HFFc6 (cell line): ENCODE measurements at regions not wholly inside any gene's neighbourhood (a gene's known extent, or its start where the extent isn't known, plus 50 kb on each side); places are given as distances from the start of the nearest gene placed in this dataset.

Experiments
- DNase-seq: peaks from one replicate; pipeline ENCODE4 v3.0.0-alpha.2; 2018
- H3K27ac Mint-ChIP-seq: 2 replicates; pipeline ENCODE4 v1.8.0; 2020; ENCODE audit warnings: mild to moderate bottlenecking, mixed read lengths
- H3K27me3 Mint-ChIP-seq: 2 replicates; pipeline ENCODE4 v1.8.0; 2021; ENCODE audit warnings: mild to moderate bottlenecking, moderate library complexity, mixed read lengths; ENCODE audit not compliant: insufficient read depth
- H3K36me3 Mint-ChIP-seq: 2 replicates; pipeline ENCODE4 v1.8.0; 2021; ENCODE audit warnings: low read depth, mixed read lengths
- H3K4me1 Mint-ChIP-seq: 2 replicates; pipeline ENCODE4 v1.8.0; 2020; ENCODE audit warnings: low read depth, mixed read lengths
- H3K4me3 Mint-ChIP-seq: 2 replicates; pipeline ENCODE4 v1.8.0; 2020; ENCODE audit warnings: mild to moderate bottlenecking, moderate library complexity, mixed read lengths
- H3K9me3 Mint-ChIP-seq: 2 replicates; pipeline ENCODE4 v1.8.0; 2020; ENCODE audit warnings: mild to moderate bottlenecking, mixed read lengths
- TF ChIP-seq, protein P1 (sequence below): fragments of 200-600 bp; sonication (generic); IDR thresholded peaks from 2 replicates; pipeline ENCODE4 v1.5.0; 2021; ENCODE audit warnings: antibody characterized with exemption, mild to moderate bottlenecking

- Mint-ChIP-seq H3K36me3 (no peaks in the 10 kb centered on the region), H3K9me3 (no peaks in the 10 kb centered on the region; the same call in 1 of the 2 replicates), H3K27me3 (peaks cover 2% of the 10 kb centered on the region), H3K4me3 (no peak overlapping the region), H3K4me1 (peaks cover 22% of the 10 kb centered on the region), H3K27ac (no peak overlapping the region)
- TF ChIP-seq, protein P1, sequence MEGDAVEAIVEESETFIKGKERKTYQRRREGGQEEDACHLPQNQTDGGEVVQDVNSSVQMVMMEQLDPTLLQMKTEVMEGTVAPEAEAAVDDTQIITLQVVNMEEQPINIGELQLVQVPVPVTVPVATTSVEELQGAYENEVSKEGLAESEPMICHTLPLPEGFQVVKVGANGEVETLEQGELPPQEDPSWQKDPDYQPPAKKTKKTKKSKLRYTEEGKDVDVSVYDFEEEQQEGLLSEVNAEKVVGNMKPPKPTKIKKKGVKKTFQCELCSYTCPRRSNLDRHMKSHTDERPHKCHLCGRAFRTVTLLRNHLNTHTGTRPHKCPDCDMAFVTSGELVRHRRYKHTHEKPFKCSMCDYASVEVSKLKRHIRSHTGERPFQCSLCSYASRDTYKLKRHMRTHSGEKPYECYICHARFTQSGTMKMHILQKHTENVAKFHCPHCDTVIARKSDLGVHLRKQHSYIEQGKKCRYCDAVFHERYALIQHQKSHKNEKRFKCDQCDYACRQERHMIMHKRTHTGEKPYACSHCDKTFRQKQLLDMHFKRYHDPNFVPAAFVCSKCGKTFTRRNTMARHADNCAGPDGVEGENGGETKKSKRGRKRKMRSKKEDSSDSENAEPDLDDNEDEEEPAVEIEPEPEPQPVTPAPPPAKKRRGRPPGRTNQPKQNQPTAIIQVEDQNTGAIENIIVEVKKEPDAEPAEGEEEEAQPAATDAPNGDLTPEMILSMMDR, result no peak
- DNase-seq, result no peak
Measured at GRCh38 chr5:54679686-54680085, 162.1 kb downstream of the SNX18 start.

GRCh38 chr5:54678737-54679136, 161.2 kb downstream of the SNX18 start:
- Mint-ChIP-seq H3K9me3 (no peaks in the 10 kb centered on the region; the same call in 1 of the 2 replicates), H3K4me3 (no peak overlapping the region), H3K36me3 (no peaks in the 10 kb centered on the region), H3K27ac (no peak overlapping the region), H3K27me3 (peaks cover 4% of the 10 kb centered on the region), H3K4me1 (peaks cover 22% of the 10 kb centered on the region)
- TF ChIP-seq, protein P1, result no peak
- no peak for DNase-seq

DNA sequence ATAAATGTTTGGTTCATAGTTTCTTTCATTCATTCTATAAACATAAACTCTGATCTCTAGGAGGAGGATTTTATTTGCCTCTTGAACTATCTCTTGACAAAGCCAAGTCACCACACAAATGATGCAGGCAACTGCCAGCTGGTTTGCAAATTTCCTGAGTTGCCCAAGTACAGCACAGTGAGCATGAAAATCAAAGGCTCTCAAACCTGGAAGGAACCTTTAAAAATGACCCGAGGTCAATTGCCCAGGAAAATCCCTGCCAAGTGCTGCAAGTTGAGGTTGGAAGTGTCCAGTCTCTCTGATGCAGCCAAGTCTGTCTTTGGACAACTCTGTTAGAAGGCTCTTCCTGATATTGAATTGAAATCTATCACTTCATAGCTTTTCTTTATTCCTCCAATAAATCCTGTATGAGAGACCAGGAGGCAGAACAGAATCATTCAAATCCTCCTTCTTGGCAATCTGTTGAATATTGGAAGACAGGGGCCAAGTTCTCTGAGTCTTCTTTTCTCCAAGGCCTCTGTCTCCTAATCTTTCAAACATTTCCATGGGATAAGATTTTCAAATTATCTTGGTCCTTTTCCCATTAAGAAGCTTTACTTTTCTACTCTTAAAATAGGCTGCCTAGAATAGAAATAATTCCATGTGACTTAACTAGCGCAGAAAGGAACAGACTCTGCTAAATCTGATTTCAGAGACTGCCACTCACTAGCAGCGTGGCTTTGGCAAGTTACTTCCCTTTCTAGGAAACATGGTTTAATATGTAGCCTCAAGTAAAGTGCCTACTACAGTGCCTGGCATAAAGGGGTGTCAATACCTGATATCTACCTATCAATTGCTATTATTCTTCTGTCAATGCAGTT, 159.2 kb downstream of the SNX18 start:
- no peak overlapping the region for H3K27ac Mint-ChIP-seq
- peaks cover 33% of the 10 kb centered on the region for H3K4me1 Mint-ChIP-seq
- TF ChIP-seq, protein P1, result no peak
- H3K4me3 Mint-ChIP-seq, result no peak overlapping the region
- H3K9me3 Mint-ChIP-seq, result peaks cover 8% of the 10 kb centered on the region
- H3K27me3 Mint-ChIP-seq, result peaks cover 4% of the 10 kb centered on the region
- H3K36me3 Mint-ChIP-seq, result peaks cover 13% of the 10 kb centered on the region; the same call in 1 of the 2 replicates
- DNase-seq, result no peak

GRCh38 chr5:54673523-54674225, 156.1 kb downstream of the SNX18 start:
- TF ChIP-seq, protein P1, result no peak
- no peak overlapping the region for H3K4me3 Mint-ChIP-seq
- peaks cover 44% of the 10 kb centered on the region for H3K4me1 Mint-ChIP-seq
- no peak for DNase-seq
- H3K36me3 Mint-ChIP-seq, result peaks cover 13% of the 10 kb centered on the region; the same call in 1 of the 2 replicates
- H3K9me3 Mint-ChIP-seq, result peaks cover 8% of the 10 kb centered on the region
- H3K27me3 Mint-ChIP-seq, result peaks cover 4% of the 10 kb centered on the region
- no peak overlapping the region for H3K27ac Mint-ChIP-seq

- peaks cover 4% of the 10 kb centered on the region; the same call in 1 of the 2 replicates for H3K27me3 Mint-ChIP-seq
- H3K4me3 Mint-ChIP-seq, result no peak overlapping the region
- peaks cover 20% of the 10 kb centered on the region; the same call in 1 of the 2 replicates for H3K36me3 Mint-ChIP-seq
- no peak overlapping the region for H3K27ac Mint-ChIP-seq
- H3K4me1 Mint-ChIP-seq, result peaks cover 40% of the 10 kb centered on the region
- peaks cover 8% of the 10 kb centered on the region for H3K9me3 Mint-ChIP-seq
- TF ChIP-seq, protein P1, result no peak
- no peak for DNase-seq
Measured at GRCh38 chr5:54672871-54673270, 155.3 kb downstream of the SNX18 start.
